ENCODE measurements at regions not wholly inside any gene's neighbourhood (a gene's known extent, or its start where the extent isn't known, plus 50 kb on each side); places are given as distances from the start of the nearest gene placed in this dataset.

GRCh38 chr5:6273749-6274148 is 104.6 kb downstream of the MED10 start:
- peaks cover 0 to 8% (median 0%) of the 10 kb centered on the region in 4 donors for H3K4me1 ChIP-seq
- 58% methylated on average over 3 of the region's 4 CpGs for WGBS (ENCODE audit: insufficient coverage, low coverage, low lambda C conversion rate, missing lambda C conversion rate)
- H3K27ac ChIP-seq, result no peak overlapping the region
- TF ChIP-seq POLR2A (IDR thresholded peaks at IDR 0.05) (no peak), CTCF (IDR thresholded peaks at IDR 0.05) (no peak)
- no peak overlapping the region for H3K4me3 ChIP-seq
- H3K9me3 ChIP-seq, result no peaks in the 10 kb centered on the region
- no peaks in the 10 kb centered on the region for H3K36me3 ChIP-seq
- DNase-seq (no peak), ATAC-seq (no peak)
- no peaks in the 10 kb centered on the region for H3K27me3 ChIP-seq
- intact Hi-C loops (cut with DNase I), result no loop called here

GRCh38 chr5:6273090-6273735 is 105.1 kb downstream of the MED10 start:
- H3K36me3 ChIP-seq, result no peaks in the 10 kb centered on the region
- intact Hi-C loops (cut with DNase I), result no loop called here
- no peaks in the 10 kb centered on the region for H3K27me3 ChIP-seq
- H3K4me1 ChIP-seq, result peaks cover 0 to 8% (median 0%) of the 10 kb centered on the region in 4 donors
- H3K9me3 ChIP-seq, result no peaks in the 10 kb centered on the region
- DNase-seq, result no peak
- ATAC-seq, result no peak
- TF ChIP-seq CTCF (IDR thresholded peaks at IDR 0.05), result no peak
- TF ChIP-seq POLR2A (IDR thresholded peaks at IDR 0.05), result no peak
- H3K4me3 ChIP-seq, result no peak overlapping the region
- 80% methylated on average over 10 of the region's 10 CpGs for WGBS (ENCODE audit: insufficient coverage, low coverage, low lambda C conversion rate, missing lambda C conversion rate)
- no peak overlapping the region for H3K27ac ChIP-seq

- Histone ChIP-seq H3K4me3 (no peak overlapping the region), H3K4me1 (peaks cover 0 to under 1% (median 0%) of the 10 kb centered on the region in 4 donors), H3K27ac (no peak overlapping the region), H3K27me3 (no peaks in the 10 kb centered on the region), H3K9me3 (no peaks in the 10 kb centered on the region), H3K36me3 (no peaks in the 10 kb centered on the region)
- ATAC-seq, result no peak
- DNase-seq, result no peak
- intact Hi-C loops (cut with DNase I), result no loop called here
- 76% methylated on average over 7 of the region's 7 CpGs for WGBS (ENCODE audit: insufficient coverage, low coverage, low lambda C conversion rate, missing lambda C conversion rate)
- TF ChIP-seq CTCF (IDR thresholded peaks at IDR 0.05) (no peak), POLR2A (IDR thresholded peaks at IDR 0.05) (no peak)
These were observed 108.4 kb downstream of the MED10 start for GRCh38 chr5:6269925-6270324.

GRCh38 chr5:6266671-6267197 is 111.6 kb downstream of the MED10 start:
- Histone ChIP-seq H3K27ac (no peak overlapping the region), H3K9me3 (no peaks in the 10 kb centered on the region), H3K4me3 (no peak overlapping the region), H3K4me1 (no peaks in the 10 kb centered on the region), H3K27me3 (no peaks in the 10 kb centered on the region), H3K36me3 (no peaks in the 10 kb centered on the region)
- intact Hi-C loops (cut with DNase I), result no loop called here
- WGBS (ENCODE audit: insufficient coverage, low coverage, low lambda C conversion rate, missing lambda C conversion rate), result 39% methylated on average over 3 of the region's 3 CpGs
- TF ChIP-seq CTCF (IDR thresholded peaks at IDR 0.05) (no peak), POLR2A (IDR thresholded peaks at IDR 0.05) (no peak)
- ATAC-seq, result no peak
- no peak for DNase-seq
